GM12872 (cell line): ENCODE measurements at regions not wholly inside any gene's neighbourhood (a gene's known extent, or its start where the extent isn't known, plus 50 kb on each side); places are given as distances from the start of the nearest gene placed in this dataset.

Source experiments
- TF ChIP-seq, protein P1 (sequence below): IDR thresholded peaks from 3 replicates; pipeline ENCODE4 v1.5.1; 2011; ENCODE audit warnings: low read depth, mild to moderate bottlenecking, low read length, moderate library complexity; ENCODE audit not compliant: insufficient read depth

DNA sequence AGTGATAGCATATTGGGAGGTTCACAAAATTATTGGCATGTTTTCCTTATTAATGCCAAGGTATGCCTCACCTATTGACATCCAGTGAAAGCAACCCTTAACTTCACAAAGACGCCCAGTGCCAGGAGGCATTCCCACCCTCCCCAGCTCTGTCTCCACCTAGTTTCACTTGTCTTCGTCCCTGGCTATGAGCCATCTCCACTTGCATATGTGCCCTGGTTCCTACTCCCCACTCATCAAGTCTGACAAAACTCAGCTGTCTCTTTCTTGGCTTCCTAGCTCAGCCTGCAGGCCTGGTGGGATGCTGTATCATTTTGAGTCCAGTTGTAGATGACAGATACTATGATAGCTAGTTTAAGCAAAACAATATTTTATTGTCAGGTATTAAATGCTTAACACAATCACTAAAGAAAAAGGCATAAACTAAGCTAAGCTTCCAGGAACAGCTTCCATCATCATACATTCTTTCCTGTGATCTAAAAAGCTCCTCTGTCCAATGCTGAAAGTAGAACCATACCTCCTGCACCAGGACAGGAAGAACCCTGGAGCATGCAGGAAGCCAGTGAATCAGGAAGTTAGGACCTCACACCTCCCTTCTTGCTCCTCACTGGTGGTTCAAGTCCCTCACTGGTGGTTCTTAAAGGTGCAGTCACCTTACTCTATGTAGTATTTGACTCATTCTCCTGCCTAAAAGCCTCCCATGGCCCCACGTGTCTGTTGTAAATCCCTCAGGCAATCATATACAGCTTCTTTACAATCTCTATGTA lies 410.3 kb upstream of the RASGEF1B start:
- TF ChIP-seq, protein P1, sequence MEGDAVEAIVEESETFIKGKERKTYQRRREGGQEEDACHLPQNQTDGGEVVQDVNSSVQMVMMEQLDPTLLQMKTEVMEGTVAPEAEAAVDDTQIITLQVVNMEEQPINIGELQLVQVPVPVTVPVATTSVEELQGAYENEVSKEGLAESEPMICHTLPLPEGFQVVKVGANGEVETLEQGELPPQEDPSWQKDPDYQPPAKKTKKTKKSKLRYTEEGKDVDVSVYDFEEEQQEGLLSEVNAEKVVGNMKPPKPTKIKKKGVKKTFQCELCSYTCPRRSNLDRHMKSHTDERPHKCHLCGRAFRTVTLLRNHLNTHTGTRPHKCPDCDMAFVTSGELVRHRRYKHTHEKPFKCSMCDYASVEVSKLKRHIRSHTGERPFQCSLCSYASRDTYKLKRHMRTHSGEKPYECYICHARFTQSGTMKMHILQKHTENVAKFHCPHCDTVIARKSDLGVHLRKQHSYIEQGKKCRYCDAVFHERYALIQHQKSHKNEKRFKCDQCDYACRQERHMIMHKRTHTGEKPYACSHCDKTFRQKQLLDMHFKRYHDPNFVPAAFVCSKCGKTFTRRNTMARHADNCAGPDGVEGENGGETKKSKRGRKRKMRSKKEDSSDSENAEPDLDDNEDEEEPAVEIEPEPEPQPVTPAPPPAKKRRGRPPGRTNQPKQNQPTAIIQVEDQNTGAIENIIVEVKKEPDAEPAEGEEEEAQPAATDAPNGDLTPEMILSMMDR = no peak

DNA sequence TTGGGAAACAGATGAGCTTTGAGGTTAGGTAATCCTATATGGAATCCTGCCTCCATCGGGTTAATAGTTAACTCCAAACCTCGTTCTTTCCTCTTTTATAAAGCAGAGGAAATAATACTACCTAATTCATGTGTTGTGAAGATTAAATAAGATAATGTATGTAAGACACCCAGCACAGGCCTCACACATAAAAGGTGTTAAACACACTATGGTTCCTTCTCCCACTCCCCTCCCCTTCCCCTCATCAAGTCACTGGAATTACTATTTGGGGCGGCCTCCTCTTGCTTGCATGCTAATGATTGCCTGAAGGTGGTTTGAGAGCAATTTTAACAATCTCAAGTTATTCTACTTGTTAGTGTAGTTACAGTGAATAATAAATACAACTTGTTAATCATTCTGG lies 404.4 kb upstream of the RASGEF1B start:
- TF ChIP-seq, protein P1 = no peak

DNA sequence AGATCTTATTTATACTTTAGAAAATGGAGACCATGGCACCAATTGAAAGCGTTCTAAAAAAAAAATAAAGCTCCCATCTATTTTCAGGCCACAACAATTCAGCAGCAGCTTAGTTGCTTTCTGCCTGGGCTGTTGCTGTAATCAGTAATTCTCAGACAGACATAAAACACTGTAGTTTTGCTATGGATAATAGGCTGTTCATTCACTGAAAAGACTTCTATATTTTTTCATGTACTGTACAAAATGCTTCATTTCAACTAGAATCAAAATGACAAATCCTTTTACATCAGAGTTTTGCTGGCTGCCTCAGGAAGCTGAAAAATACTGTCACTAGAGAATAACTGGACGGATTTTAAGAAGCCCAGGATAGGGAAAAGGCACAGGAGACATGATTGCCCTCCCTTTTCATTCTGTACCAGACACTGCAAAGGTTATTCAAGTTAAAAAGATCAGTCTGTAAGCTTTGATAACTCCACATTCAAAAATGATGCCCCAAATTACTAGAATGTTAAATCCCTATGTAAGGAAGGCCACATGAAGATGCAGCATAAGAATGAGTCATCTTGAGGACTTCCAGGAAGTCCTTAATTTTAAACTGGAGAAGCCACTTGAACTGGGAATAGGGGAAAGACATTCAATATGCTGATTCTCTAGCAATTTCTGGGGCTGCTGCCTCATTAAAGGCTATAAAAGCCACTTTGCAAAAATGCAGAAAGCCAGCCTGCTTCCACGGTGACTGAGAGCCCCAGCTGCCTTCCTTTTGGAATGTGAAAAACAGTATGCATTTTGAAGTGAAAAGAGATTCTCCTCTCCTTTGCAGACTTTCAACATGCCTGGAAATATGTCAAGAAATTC lies 403.2 kb upstream of the RASGEF1B start:
- TF ChIP-seq, protein P1 = no peak

DNA sequence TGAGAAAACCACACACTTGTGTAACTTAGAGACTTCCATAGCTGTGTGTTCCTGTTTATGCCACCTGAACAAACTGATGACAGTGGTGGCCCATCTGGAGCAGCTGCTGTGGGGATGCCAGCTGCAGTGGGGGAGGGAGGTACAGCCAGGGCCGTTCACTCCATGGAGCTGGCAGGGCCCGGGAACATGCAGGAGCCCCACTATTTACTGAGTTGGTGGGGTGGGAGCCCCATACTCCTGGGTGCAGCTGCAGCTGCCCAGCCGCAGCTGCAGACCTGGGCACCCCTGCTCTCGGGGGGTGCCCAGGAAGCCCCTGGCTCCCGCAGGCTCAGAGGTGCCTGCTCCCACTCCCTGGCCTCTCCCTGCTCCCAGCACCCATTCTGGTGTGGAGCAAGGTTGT lies 398.6 kb upstream of the RASGEF1B start:
- TF ChIP-seq, protein P1 = no peak

DNA sequence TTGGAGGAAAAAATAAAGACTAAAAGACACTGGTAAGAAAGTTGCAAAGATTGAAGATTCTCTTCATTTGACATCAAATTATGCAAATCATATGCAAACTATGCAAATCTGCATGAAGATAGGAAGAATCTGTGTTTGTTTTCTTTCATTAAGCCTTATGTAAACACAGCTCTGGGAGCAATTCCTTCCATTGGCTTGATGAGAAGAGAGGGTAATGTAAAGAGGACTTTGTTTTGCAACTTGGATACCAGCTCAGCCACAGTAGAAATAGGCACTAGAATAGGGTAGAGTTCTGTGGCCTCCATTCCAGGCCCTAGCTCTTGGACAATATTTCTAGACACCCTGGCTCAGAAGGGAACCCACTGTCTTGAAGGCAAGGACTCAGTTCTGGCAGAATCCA lies 388.4 kb upstream of the RASGEF1B start:
- TF ChIP-seq, protein P1 = no peak

DNA sequence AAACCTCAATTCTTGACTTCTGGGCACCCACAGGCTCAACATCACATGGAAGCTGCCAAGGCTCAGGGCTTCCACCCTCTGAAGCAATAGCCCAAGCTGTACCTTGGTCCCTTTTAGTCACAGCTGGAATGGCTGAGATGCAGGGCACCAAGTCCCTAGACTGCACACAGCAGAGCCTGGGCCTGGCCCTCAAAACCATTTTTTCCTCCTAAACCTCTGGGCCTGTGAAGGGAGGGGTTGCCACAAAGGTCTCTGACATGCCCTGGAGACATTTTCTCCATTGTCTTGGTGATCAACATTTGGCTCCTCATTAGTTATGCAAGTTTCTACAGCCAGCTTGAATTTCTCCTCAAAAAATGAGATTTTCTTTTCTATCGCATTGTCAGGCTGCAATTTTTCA lies 382.7 kb upstream of the RASGEF1B start:
- TF ChIP-seq, protein P1 = no peak

DNA sequence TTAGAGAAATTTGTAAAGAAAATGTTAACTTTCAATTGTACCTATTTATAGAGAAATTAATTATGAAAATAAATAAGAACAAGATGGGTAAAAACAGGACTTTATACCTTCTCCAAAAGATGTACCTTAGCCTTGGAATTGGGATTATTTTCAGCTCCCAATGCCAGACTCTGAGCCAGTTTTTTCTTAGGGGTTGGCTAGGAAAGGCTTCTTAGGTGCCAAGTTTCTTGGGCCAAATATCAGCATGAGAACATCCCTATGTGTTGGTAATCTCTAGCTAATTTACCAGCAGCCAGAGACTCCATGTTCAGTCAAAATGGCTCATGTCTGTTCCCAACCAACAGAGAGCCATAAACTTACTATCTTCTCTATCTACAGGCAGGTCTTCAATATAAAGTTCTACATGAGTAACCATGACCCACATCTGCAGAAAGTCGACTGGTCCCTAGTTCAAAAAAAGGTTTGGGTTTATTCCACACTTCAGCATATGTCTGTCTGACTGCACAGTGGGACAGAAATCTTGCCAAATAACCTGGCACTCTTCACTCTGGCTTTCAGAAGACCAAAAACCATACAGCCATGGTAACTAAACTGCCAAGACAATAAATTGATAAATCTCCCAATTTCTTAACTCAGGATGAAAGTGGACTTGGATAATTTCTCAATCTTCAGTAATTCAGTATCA lies 380.5 kb upstream of the RASGEF1B start:
- TF ChIP-seq, protein P1 = no peak
